T1000 (cell line): ENCODE measurements at regions not wholly inside any gene's neighbourhood (a gene's known extent, or its start where the extent isn't known, plus 50 kb on each side); places are given as distances from the start of the nearest gene placed in this dataset.
"Not testable (repeated sequence)": the region's sequence is repeated elsewhere in the genome, so short reads cannot be mapped to it uniquely, and the experiment has no call there.

Experiments
- DNase-seq: peaks from one replicate; lab custom pipeline; 2025; ENCODE audit warnings: mixed read lengths; lab: John Stamatoyannopoulos, UW

- no peak for DNase-seq
These were observed 63.5 kb downstream of the SPATA31D1 start for GRCh38 chr9:82052081-82052480.

- no peak for DNase-seq
These were observed 65.9 kb downstream of the SPATA31D1 start for GRCh38 chr9:82054264-82055015.

GRCh38 chr9:82057805-82058204, 69.2 kb downstream of the SPATA31D1 start:
- no peak for DNase-seq

- not testable (repeated sequence) for DNase-seq
These were observed 73.2 kb downstream of the SPATA31D1 start for GRCh38 chr9:82061801-82062200.

GRCh38 chr9:82062245-82062644, 73.7 kb downstream of the SPATA31D1 start:
- DNase-seq, result no peak

- DNase-seq, result no peak
These were observed 85.3 kb downstream of the SPATA31D1 start for GRCh38 chr9:82073551-82074543.

- DNase-seq, result no peak
These were observed 91.7 kb downstream of the SPATA31D1 start for GRCh38 chr9:82080265-82080664.

- no peak for DNase-seq
These were observed 92.9 kb downstream of the SPATA31D1 start for GRCh38 chr9:82081496-82081895.

GRCh38 chr9:82082563-82082962, 94.0 kb downstream of the SPATA31D1 start:
- DNase-seq, result no peak

- no peak for DNase-seq
These were observed 100.0 kb downstream of the SPATA31D1 start for GRCh38 chr9:82088591-82088990.

- DNase-seq, result no peak
These were observed 101.5 kb downstream of the SPATA31D1 start for GRCh38 chr9:82090046-82090445.

GRCh38 chr9:82091100-82091499, 102.5 kb downstream of the SPATA31D1 start:
- no peak for DNase-seq

GRCh38 chr9:82091610-82092009, 103.0 kb downstream of the SPATA31D1 start:
- no peak for DNase-seq

- DNase-seq, result no peak
These were observed 112.9 kb downstream of the SPATA31D1 start for GRCh38 chr9:82101475-82101874.

- DNase-seq, result no peak
These were observed 115.7 kb downstream of the SPATA31D1 start for GRCh38 chr9:82104252-82104651.

GRCh38 chr9:82105729-82106128, 117.2 kb downstream of the SPATA31D1 start:
- DNase-seq, result no peak

- no peak for DNase-seq
These were observed 118.0 kb downstream of the SPATA31D1 start for GRCh38 chr9:82106536-82106935.

- no peak for DNase-seq
These were observed 119.9 kb downstream of the SPATA31D1 start for GRCh38 chr9:82108474-82108873.

- DNase-seq, result no peak
These were observed 120.4 kb downstream of the SPATA31D1 start for GRCh38 chr9:82108941-82109340.

GRCh38 chr9:82109626-82110025, 121.1 kb downstream of the SPATA31D1 start:
- DNase-seq, result no peak

GRCh38 chr9:82110881-82111280, 122.3 kb downstream of the SPATA31D1 start:
- DNase-seq, result no peak

GRCh38 chr9:82115331-82115730, 126.8 kb downstream of the SPATA31D1 start:
- no peak for DNase-seq

GRCh38 chr9:82115900-82116299, 127.3 kb downstream of the SPATA31D1 start:
- no peak for DNase-seq
